ENCODE measurements at regions not wholly inside any gene's neighbourhood (a gene's known extent, or its start where the extent isn't known, plus 50 kb on each side); places are given as distances from the start of the nearest gene placed in this dataset.

DNA sequence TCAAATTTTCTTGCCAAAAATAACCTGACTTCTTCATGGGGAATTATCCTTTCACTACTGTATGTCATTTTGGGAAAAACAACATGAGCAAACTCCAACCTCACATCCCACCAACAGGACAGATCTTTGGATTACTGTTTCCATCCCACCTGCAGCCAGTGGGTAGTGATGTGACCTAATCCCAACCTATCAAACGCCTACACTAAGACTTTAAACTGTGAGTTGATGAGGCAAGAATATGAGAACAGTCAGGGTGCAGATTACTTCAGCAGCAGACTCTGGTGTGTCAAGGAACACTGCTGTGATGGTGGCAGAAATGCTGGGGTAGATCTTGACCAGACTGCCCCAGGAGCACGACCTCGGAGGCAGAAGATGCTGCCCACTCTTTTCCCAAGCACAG, 293.2 kb downstream of the DUSP6 start:
- TF ChIP-seq YY1 (IDR thresholded peaks at IDR 0.05; ENCODE audit: low read depth), result no peak
- TF ChIP-seq TAF1 (IDR thresholded peaks at IDR 0.05; ENCODE audit: low read depth), result no peak
- TF ChIP-seq RAD21 (IDR thresholded peaks at IDR 0.05; ENCODE audit: low read depth), result no peak
- TF ChIP-seq, protein P1, sequence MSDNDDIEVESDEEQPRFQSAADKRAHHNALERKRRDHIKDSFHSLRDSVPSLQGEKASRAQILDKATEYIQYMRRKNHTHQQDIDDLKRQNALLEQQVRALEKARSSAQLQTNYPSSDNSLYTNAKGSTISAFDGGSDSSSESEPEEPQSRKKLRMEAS (IDR thresholded peaks at IDR 0.05), result no peak
- no peak for TF ChIP-seq CEBPB (IDR thresholded peaks at IDR 0.05)
- TF ChIP-seq TCF12 (IDR thresholded peaks at IDR 0.05; ENCODE audit: low read depth), result no peak
- TF ChIP-seq EP300 (IDR thresholded peaks at IDR 0.05; ENCODE audit: borderline replicate concordance), result no peak
- TF ChIP-seq REST (IDR thresholded peaks at IDR 0.05; ENCODE audit: low read depth), result no peak
- no peak for TF ChIP-seq EGR1 (IDR thresholded peaks at IDR 0.05)

DNA sequence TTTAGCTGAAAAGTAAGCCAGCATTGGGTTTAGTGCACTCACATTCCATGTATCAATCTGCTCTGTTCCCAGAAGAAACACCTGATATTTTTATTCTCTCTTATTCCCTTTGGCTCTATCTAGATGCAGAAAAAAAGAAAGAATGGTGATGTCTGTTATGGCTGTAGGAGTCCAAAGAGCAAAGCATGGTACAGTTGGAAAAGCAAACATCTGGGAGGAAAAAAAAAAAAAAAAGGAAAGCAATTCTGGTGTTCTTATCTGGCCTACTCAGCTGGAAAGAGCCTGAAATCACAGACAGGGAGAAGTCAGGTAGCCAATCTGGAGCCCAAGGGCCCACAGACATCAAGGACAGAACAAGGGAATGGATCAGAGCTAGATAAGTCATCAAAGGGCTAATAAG, 293.9 kb downstream of the DUSP6 start:
- no peak for TF ChIP-seq TAF1 (IDR thresholded peaks at IDR 0.05; ENCODE audit: low read depth)
- TF ChIP-seq, protein P1 (IDR thresholded peaks at IDR 0.05), result no peak
- no peak for TF ChIP-seq CEBPB (IDR thresholded peaks at IDR 0.05)
- TF ChIP-seq, protein P2, sequence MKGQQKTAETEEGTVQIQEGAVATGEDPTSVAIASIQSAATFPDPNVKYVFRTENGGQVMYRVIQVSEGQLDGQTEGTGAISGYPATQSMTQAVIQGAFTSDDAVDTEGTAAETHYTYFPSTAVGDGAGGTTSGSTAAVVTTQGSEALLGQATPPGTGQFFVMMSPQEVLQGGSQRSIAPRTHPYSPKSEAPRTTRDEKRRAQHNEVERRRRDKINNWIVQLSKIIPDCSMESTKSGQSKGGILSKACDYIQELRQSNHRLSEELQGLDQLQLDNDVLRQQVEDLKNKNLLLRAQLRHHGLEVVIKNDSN (IDR thresholded peaks at IDR 0.05), result no peak
- no peak for TF ChIP-seq YY1 (IDR thresholded peaks at IDR 0.05; ENCODE audit: low read depth)
- TF ChIP-seq NFIC (IDR thresholded peaks at IDR 0.05), result no peak
- no peak for TF ChIP-seq ZBTB7A (IDR thresholded peaks at IDR 0.05; ENCODE audit: low read depth)

DNA sequence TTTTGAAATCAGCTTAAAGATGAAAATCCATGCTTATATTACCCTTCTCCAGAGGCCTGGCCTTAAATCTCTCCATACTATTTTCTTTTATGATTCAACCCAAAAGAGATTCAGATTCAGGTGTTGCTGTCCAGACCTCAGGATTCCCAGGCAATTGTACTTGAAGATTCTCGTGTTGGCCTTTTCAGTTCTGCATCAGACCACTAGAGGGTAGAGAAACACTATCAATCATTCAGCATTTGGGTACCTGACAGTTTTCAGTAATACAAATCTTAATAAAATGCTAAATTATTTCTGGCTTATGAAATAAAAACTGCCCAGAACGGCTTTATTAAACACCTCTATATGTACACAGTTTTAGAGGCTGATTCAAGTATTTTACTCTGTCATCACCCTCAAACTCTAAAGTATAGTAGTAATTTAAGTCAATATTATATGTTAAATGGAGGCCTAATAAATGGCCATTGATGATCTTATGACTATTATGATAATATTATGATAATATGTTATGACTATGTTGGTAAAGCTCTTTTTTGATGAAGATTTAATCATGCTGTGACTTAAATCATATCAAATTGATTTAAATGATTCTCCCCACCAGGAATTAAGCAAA, 301.1 kb downstream of the DUSP6 start:
- TF ChIP-seq, protein P2 (IDR thresholded peaks at IDR 0.05), result no peak
- peak; percentile 29; the same call in 1 of the 2 replicates for TF ChIP-seq REST (IDR thresholded peaks at IDR 0.05; ENCODE audit: low read depth)
- peak; percentile 90 for TF ChIP-seq RAD21 (IDR thresholded peaks at IDR 0.05; ENCODE audit: low read depth)

- no peak for TF ChIP-seq REST (IDR thresholded peaks at IDR 0.05; ENCODE audit: low read depth)
- TF ChIP-seq TEAD4 (IDR thresholded peaks at IDR 0.05), result no peak
- no peak for TF ChIP-seq TAF1 (IDR thresholded peaks at IDR 0.05; ENCODE audit: low read depth)
- no peak for TF ChIP-seq ZBTB7A (IDR thresholded peaks at IDR 0.05; ENCODE audit: low read depth)
- TF ChIP-seq NFIC (IDR thresholded peaks at IDR 0.05), result no peak
- TF ChIP-seq, protein P2 (IDR thresholded peaks at IDR 0.05), result no peak
These were observed 304.4 kb downstream of the DUSP6 start for GRCh38 chr12:89047856-89048418.

DNA sequence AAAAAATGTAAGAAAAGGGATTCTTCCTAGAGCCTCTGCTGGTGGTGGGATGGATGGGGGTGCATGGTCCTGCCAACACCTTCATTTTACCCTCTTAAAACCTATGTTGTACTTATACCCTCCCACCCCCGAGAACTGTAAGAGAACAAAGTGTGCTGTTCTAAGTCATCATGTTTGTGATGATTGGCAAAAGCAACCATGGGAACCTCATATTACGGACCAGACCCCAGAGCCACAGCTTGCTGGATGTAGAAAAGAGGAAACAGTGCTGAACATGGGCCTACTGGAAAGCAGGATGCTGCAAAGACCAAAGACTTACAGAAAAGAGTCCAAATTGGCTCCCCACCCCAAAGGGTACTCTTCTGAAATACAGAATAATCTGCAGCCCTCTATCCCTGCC, 311.2 kb downstream of the DUSP6 start:
- TF ChIP-seq FOXM1 (IDR thresholded peaks at IDR 0.05; ENCODE audit: borderline replicate concordance, low read depth) (no peak), EGR1 (IDR thresholded peaks at IDR 0.05) (no peak), TAF1 (IDR thresholded peaks at IDR 0.05; ENCODE audit: low read depth) (no peak), REST (IDR thresholded peaks at IDR 0.05; ENCODE audit: low read depth) (no peak), TCF12 (IDR thresholded peaks at IDR 0.05; ENCODE audit: low read depth) (no peak), EP300 (IDR thresholded peaks at IDR 0.05; ENCODE audit: borderline replicate concordance) (no peak), RAD21 (IDR thresholded peaks at IDR 0.05; ENCODE audit: low read depth) (no peak), YY1 (IDR thresholded peaks at IDR 0.05; ENCODE audit: low read depth) (no peak), CEBPB (IDR thresholded peaks at IDR 0.05) (no peak), ZBTB7A (IDR thresholded peaks at IDR 0.05; ENCODE audit: low read depth) (no peak), CREB1 (IDR thresholded peaks at IDR 0.05; ENCODE audit: low read depth) (no peak)
- TF ChIP-seq, protein P1 (IDR thresholded peaks at IDR 0.05), result no peak
- TF ChIP-seq, protein P2 (IDR thresholded peaks at IDR 0.05), result no peak
